CD4-positive, alpha-beta T cell treated with Interferon gamma for 1 hour (primary cell): ENCODE measurements at regions not wholly inside any gene's neighbourhood (a gene's known extent, or its start where the extent isn't known, plus 50 kb on each side); places are given as distances from the start of the nearest gene placed in this dataset.

Experiments used
- DNase-seq: peaks from one replicate; pipeline ENCODE4 v3.0.0-alpha.2; 2020

GRCh38 chr11:116234989-116235568, 537.7 kb downstream of the BUD13 start:
- DNase-seq = no peak

- DNase-seq = no peak
Observed at GRCh38 chr11:116233561-116233960, 539.2 kb downstream of the BUD13 start.

- no peak for DNase-seq
Observed at GRCh38 chr11:116232364-116232828, 540.4 kb downstream of the BUD13 start.

GRCh38 chr11:116231543-116231942, 541.2 kb downstream of the BUD13 start:
- no peak for DNase-seq

- DNase-seq = no peak
Observed at GRCh38 chr11:116230438-116230837, 542.3 kb downstream of the BUD13 start.

GRCh38 chr11:116229236-116229970, 543.4 kb downstream of the BUD13 start:
- no peak for DNase-seq

GRCh38 chr11:116226731-116227130, 546.1 kb downstream of the BUD13 start:
- no peak for DNase-seq

GRCh38 chr11:116225784-116226585, 546.8 kb downstream of the BUD13 start:
- DNase-seq = no peak

GRCh38 chr11:116225236-116225635, 547.6 kb downstream of the BUD13 start:
- no peak for DNase-seq

- no peak for DNase-seq
Observed at GRCh38 chr11:116224889-116225200, 547.9 kb downstream of the BUD13 start.

GRCh38 chr11:116224154-116224888, 548.5 kb downstream of the BUD13 start:
- DNase-seq = no peak

- DNase-seq = no peak
Observed at GRCh38 chr11:116221351-116221750, 551.4 kb downstream of the BUD13 start.

- no peak for DNase-seq
Observed at GRCh38 chr11:116219171-116219635, 553.6 kb downstream of the BUD13 start.

- no peak for DNase-seq
Observed at GRCh38 chr11:116217441-116217840, 555.3 kb downstream of the BUD13 start.

- DNase-seq = no peak
Observed at GRCh38 chr11:116217006-116217405, 555.8 kb downstream of the BUD13 start.

- DNase-seq = no peak
Observed at GRCh38 chr11:116215471-116216113, 557.2 kb downstream of the BUD13 start.

- no peak for DNase-seq
Observed at GRCh38 chr11:116211147-116211546, 561.6 kb downstream of the BUD13 start.

- DNase-seq = no peak
Observed at GRCh38 chr11:116210663-116211062, 562.1 kb downstream of the BUD13 start.

GRCh38 chr11:116209255-116209654, 563.5 kb downstream of the BUD13 start:
- DNase-seq = no peak

- no peak for DNase-seq
Observed at GRCh38 chr11:116207421-116208141, 565.2 kb downstream of the BUD13 start.

GRCh38 chr11:116207019-116207418, 565.8 kb downstream of the BUD13 start:
- DNase-seq = no peak

GRCh38 chr11:116202922-116203321, 569.9 kb downstream of the BUD13 start:
- DNase-seq = no peak
